ENCODE measurements at regions not wholly inside any gene's neighbourhood (a gene's known extent, or its start where the extent isn't known, plus 50 kb on each side); places are given as distances from the start of the nearest gene placed in this dataset.
"Not testable (repeated sequence)": the region's sequence is repeated elsewhere in the genome, so short reads cannot be mapped to it uniquely, and the experiment has no call there.

DNA sequence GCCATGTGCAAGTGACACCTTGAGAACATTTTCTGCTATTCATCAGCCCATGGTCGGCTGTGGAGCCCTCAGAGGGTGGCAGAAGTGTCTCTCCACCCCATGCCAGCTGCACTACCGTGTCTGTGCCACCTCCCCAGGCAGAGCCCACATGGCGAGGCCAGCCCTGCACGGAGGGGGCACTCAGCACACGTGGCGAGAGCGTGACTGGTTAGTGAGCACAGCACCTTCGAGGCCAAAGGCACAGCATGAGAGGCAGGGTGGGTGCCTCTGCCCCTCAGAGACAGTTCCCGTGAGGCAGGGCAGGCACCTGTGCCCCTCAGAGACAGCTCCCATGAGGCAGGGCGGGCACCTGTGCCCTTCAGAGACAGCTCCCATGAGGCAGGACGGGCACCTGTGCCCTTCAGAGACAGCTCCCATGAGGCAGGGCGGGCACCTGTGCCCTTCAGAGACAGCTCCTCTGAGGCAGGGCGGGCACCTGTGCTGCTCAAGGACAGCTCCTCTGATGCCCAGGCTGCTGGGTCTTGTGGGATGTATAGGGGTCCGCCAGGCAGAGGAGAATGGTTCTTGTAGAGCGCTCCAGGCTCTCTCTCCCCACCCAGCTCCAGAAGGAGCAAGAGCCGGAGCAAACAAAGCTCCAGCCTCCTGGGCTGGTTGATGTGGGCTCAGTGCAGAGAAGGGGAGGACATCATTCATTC lies 179.8 kb upstream of the PPP1R26 start:
- Histone ChIP-seq H3K4me1 (no peaks in the 10 kb centered on the region), H3K27me3 (peaks cover 37% of the 10 kb centered on the region), H3K4me3 (no peak overlapping the region), H3K9me3 (replicated peaks) (no peaks in the 10 kb centered on the region), H3K27ac (no peak overlapping the region), H3K36me3 (no peaks in the 10 kb centered on the region)
- DNase-seq, result no peak

DNA sequence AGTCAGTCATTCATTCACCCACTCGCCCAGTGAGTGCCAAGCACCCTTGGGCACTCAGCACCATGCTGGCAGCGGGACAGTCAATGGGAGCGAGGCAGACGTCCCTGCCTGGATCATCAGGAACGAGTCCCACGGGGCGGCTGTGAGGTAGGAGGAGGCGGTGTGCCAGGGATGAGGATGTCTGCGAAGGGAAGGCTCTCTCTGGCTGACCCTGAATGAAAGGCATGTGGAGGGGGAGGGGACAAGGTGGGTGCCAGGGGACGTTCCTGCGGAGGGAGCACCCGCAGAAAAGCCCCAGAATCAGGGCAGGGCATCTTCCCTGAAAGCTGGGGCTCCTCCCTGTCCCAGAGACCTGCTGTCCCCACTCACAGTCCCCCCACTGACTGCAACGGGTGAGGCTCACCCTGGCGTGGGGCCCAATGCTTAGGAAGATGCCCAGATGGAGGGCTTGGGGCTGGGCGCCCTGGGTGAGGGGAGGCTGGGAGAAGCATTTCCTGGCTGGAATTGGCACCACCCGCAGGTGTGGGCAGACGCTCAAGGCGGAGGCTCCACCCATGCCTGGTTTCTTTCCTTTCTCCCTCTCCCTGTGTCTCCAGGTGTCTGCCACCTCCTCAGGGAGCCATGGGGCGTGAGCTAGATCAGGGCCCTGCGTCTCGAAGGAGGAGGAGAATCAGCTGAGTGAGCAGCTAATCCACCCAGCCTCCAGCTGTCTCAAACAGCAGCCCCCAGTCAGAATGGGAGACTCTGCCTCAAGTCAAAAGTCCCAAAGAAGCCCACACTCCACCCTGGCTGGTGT lies 179.0 kb upstream of the PPP1R26 start:
- Histone ChIP-seq H3K27ac (no peak overlapping the region), H3K4me1 (no peaks in the 10 kb centered on the region), H3K9me3 (replicated peaks) (no peaks in the 10 kb centered on the region), H3K27me3 (peaks cover 37% of the 10 kb centered on the region), H3K36me3 (no peaks in the 10 kb centered on the region), H3K4me3 (no peak overlapping the region)
- DNase-seq, result no peak

DNA sequence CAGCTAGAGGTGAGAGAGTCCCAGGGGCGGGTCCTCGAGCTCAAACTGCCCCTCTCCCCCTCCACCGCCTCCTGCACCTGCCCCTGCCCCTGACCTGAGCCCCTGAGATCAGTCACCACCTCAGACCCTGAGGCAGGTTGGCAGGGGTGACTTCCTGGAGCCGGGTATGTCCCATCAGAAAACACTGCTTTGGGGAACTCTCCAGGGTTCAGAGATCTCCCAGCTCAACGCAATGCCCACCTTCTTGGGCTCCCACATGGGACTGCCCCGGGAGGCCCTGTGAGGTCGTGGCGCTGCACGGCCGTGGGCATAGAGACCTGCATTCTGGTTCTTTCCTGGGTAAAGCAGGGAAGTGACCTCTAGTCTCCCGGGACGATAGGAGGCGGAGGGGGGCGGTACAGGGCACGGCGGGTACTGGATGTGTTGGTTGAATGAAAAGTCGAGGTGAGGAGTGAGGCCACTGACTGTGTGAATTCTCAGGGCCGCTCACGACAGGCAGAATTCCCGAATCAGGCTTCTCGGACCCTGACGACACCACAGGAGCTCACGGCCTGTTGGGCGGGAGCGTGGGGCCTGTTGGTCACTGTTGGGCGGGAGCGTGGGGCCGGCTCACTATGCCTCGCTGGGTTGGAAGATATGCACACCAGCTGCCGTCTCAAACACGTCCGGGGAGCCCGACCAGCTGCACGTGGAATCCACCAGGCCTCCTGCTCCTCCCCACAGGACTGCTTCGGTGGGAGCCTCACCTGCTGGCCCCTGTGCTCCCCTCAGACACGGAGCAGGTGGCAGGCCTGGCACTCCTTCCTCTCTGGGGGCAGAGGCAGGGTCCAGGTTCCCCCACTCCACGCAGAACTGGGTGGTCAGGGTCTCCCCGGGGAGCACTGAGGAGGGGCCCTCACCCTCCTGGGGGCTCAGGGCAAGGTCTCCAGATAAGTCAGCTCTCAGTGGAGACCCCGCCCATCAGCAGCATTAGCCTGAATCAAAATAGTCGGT lies 178.0 kb upstream of the PPP1R26 start:
- no peak overlapping the region for H3K27ac ChIP-seq
- no peaks in the 10 kb centered on the region for H3K9me3 ChIP-seq (replicated peaks)
- H3K4me1 ChIP-seq, result no peaks in the 10 kb centered on the region
- no peak overlapping the region for H3K4me3 ChIP-seq
- H3K27me3 ChIP-seq, result peaks cover 35% of the 10 kb centered on the region
- H3K36me3 ChIP-seq, result no peaks in the 10 kb centered on the region
- no peak for DNase-seq

DNA sequence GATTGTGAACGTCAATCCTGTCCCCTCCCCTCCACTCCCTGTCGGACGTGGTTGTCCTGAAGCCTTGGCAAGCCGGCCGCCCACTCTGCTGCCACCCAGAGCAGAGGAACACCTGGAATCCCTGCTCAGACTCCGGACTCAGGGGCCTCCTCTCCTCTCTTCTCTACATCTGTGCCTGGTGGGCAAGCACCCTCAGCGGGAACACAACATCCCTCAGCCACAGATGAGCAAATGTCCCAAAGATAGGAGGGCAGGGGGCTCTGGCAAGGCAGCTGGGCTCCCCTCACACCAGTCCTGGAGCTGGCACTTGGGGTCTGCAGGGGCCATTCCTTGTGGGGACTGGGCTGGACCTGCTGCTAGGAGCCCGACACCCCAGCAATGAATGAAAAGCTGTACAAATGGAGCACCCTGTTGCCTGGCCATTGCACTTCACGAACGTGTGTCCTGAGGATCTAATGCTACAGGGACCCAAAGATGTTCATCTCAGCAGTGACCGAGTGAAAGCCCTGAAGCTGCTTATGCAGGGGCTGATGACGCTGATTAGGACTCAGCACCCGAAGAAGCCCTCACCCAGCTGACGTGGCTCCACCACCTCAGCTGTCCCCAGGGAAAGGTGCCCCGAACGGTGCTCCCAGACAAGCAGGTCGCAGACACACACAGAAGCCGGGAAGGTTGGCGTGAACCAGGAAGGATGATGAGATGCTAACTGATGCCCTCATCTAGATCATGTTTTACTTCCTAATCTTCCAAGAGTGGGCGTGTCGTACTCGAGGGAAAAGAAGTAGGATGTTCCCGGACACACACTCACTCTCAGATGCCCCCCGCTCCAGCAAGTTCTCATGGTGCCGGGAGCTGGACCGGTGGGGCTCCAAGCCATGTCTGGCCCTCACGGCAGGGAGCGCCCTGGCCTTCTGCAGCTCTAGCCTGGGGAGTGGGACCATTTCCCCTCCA lies 177.0 kb upstream of the PPP1R26 start:
- no peaks in the 10 kb centered on the region for H3K9me3 ChIP-seq (replicated peaks)
- no peak overlapping the region for H3K27ac ChIP-seq
- peaks cover 37% of the 10 kb centered on the region for H3K27me3 ChIP-seq
- H3K36me3 ChIP-seq, result no peaks in the 10 kb centered on the region
- no peak overlapping the region for H3K4me3 ChIP-seq
- DNase-seq, result no peak
- H3K4me1 ChIP-seq, result no peaks in the 10 kb centered on the region

DNA sequence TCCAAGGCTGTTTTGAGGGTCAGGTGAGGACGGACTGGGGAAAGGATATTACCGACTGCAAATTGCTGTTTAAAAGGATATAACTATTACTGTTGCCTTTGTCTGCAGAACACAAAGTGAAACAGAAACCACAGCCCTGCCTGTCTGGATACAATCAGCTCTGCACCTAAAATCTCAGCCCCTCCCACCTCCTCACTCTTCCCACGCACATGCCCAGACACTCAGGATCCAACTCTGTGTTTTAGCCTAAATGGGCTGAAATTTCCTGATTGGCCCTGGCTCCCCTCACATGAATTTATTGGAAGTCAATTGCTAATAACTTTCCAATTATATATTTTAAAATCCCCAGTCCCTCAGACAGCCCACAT lies 176.3 kb upstream of the PPP1R26 start:
- H3K4me3 ChIP-seq, result no peak overlapping the region
- H3K27me3 ChIP-seq, result peaks cover 36% of the 10 kb centered on the region
- no peak overlapping the region for H3K27ac ChIP-seq
- H3K4me1 ChIP-seq, result no peaks in the 10 kb centered on the region
- H3K36me3 ChIP-seq, result no peaks in the 10 kb centered on the region
- no peak for DNase-seq
- H3K9me3 ChIP-seq (replicated peaks), result no peaks in the 10 kb centered on the region

DNA sequence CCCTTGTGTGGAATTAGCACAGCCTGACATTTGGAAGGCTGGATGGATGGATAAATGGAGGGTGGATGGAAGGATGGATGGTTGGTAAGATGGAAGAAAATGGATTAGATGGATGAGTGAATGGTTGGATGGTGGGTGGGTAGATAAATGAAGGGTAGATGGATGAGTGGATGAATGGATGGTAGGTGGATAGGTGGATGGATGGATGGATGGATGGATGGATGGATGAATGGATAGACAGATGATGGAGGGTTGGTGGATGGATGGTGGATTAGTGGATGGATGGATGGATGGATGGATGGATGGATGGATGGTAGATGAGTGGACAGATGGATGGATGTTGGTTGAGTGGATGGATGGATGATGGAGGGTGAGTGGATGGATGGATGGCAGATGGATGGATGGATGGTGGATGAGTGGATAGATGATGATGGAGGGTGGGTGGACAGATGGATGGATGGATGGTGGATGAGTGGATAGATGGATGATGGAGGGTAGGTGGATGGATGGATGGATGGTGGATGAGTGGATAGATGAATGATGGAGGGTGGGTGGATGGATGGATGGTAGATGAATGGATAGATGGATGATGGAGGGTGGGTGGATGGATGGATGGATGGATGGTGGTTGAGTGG lies 175.6 kb upstream of the PPP1R26 start:
- Histone ChIP-seq H3K4me3 (no peak overlapping the region), H3K4me1 (no peaks in the 10 kb centered on the region), H3K27ac (no peak overlapping the region), H3K36me3 (no peaks in the 10 kb centered on the region), H3K9me3 (replicated peaks) (no peaks in the 10 kb centered on the region), H3K27me3 (peaks cover 33% of the 10 kb centered on the region)
- no peak for DNase-seq

DNA sequence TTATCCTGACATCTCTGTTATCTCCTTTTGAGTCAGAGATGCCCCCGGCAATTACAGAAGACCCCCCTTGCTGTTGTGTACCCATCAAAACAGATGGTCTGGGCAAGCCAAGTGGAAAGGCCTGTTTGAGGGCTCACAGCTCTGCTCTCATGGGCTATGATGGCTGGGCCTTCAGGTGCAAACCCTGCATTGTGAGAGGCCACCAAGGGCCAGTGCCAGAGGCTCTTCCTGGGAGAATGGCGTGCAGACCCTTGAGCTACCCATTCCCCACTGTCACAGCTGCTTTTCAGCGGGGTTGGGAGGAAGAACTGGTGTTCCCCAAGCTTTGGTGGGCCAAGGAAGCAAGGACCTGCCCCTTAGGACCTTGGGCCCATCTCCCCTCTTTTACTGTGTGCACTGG lies 174.7 kb upstream of the PPP1R26 start:
- Histone ChIP-seq H3K4me1 (no peaks in the 10 kb centered on the region), H3K27me3 (peaks cover 35% of the 10 kb centered on the region), H3K4me3 (no peak overlapping the region), H3K36me3 (no peaks in the 10 kb centered on the region), H3K9me3 (replicated peaks) (no peaks in the 10 kb centered on the region), H3K27ac (no peak overlapping the region)
- DNase-seq, result no peak

DNA sequence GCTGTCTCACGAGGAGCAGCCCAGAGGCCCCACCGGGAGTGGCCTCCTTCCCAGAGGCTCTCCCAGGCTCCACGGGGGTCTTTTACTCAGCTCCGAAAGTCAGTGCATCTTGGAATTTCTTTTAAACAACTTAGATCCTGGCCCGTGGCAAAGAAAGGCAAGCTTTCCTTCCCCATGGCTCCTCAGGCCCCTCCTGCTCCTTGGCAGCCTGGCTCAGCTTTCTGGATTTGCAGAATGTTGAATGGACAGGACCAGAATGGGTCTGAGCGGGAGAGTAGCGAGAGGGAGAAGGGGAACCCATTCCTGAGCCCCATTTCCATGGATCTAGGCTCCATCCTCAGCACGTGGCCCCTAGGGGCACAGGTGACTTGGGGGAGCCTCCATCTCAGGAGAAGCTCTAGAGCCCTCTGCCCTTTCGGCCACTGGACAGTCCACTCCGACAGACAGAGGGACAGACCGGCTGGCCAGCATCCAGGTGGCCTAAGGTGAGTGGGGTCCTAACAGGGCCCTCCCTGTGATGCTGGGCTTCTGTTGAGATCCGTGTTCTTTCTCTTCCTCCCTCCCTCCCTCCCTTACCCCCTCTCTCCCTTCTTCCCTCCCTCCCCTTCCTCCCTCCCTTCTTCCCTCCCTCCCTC lies 173.9 kb upstream of the PPP1R26 start:
- no peak overlapping the region for H3K4me3 ChIP-seq
- no peaks in the 10 kb centered on the region for H3K36me3 ChIP-seq
- no peak overlapping the region for H3K27ac ChIP-seq
- H3K9me3 ChIP-seq (replicated peaks), result no peaks in the 10 kb centered on the region
- H3K4me1 ChIP-seq, result no peaks in the 10 kb centered on the region
- H3K27me3 ChIP-seq, result peaks cover 35% of the 10 kb centered on the region
- DNase-seq, result no peak

DNA sequence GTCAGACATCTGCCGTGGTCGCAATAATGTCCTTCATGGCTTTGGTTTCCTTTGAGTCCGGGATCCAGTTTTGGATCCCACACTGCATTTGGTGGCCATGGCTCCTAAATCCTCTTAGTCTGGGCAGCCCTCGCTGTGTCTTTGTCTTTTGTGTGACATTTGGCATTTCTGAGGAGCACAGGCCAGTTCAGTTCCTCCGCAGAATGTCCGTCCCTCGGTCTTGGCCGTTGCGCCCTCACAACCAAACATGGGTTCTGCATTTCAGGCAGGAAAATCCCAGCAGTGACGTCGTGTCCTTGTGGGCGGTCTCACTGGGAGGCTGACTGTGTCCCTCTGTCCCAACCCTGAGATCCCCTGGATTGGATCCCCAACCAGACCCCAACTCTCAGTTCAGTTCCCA lies 172.9 kb upstream of the PPP1R26 start:
- Histone ChIP-seq H3K9me3 (replicated peaks) (no peaks in the 10 kb centered on the region), H3K27ac (no peak overlapping the region), H3K27me3 (peaks cover 35% of the 10 kb centered on the region), H3K36me3 (no peaks in the 10 kb centered on the region), H3K4me3 (no peak overlapping the region), H3K4me1 (no peaks in the 10 kb centered on the region)
- no peak for DNase-seq

DNA sequence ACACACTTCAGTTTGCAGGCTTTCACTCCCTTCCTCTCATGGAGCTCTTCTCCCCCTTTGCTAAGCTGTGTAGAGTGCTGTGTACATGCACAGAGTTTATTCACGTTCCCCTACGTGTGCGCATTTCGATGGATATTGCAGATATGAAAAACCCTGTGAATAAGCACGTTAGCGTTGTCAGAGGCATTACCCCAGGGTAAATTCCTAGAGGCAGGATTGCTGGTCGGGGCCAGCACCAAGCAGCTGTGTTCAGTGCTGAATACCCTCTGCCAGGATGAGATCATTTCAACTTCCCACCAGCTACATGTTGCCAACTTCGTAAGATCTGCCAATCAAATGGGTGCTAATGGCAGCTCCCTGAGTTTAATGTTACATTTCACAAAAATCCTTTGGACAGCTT lies 172.3 kb upstream of the PPP1R26 start:
- peaks cover 30% of the 10 kb centered on the region for H3K27me3 ChIP-seq
- no peak overlapping the region for H3K4me3 ChIP-seq
- H3K4me1 ChIP-seq, result no peaks in the 10 kb centered on the region
- no peak for DNase-seq
- no peaks in the 10 kb centered on the region; the same call in 1 of the 2 replicates for H3K9me3 ChIP-seq (replicated peaks)
- H3K36me3 ChIP-seq, result no peaks in the 10 kb centered on the region
- H3K27ac ChIP-seq, result no peak overlapping the region

DNA sequence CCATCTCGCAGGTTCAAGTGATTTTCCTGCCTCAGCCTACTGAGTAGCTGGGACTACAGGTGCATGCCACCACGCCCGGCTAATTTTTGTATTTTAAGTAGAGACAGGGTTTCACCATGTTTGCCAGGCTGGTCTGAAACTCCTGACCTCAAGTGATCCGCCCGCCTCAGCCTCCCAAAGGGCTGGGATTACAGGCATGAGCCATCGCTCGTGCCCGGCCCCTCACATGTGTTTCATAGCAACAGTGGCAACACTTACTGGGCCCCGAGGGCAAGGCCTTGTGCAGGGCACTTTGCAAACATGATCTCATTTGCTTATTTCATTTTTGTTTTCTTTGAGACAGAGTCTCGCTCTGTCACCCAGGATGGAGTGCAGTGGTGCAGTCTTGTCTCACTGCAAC lies 171.7 kb upstream of the PPP1R26 start:
- H3K36me3 ChIP-seq; H3K4me3 ChIP-seq; H3K9me3 ChIP-seq (replicated peaks); H3K4me1 ChIP-seq; DNase-seq; H3K27ac ChIP-seq: not testable (repeated sequence)
- H3K27me3 ChIP-seq, result peaks cover 23% of the 10 kb centered on the region; the same call in 1 of the 2 replicates

DNA sequence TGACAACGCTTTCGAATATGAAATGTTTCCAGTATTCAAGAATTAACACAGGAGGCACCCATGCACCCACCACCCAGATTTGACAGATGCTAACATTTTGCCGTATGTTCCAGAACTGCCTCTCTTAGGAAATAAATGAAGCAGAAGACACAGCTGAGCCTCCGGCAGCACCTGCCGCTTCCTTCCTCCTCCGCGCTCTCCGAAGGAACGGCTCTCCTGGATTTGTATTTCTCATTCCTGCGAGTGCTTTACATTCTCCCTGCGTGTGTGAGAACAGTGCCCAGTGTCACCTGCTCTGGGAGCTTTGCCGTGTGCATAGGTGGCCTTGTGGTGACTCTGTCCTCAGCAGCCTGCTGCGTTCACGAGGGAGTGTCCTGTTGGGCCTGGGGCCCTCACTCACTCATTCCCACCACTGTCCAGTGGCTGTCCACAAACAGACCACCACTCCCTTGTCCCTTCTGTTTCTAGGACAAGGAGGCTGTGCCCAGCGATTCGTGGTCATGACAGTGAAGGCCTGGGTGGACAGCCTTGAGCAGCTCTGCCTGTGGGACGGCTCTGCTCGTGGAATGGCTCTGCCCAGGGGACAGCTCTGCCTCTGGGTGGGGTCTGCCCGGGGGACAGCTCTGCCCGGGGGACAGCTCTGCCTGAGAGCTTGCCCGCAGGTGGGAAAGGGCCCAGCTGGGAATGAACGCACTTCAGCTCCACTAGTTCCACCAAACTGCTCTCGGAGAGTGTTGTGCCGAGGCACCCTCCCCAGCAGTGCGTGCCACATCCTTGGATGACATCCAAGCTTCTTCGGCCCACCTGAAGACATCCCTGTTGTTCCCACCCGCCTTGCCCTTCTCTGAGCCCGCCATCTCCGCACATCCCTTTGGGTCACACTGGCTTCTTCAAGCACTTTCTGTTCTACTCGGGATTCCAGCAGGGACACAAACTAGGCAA lies 170.5 kb upstream of the PPP1R26 start:
- no peak for DNase-seq
- Histone ChIP-seq H3K4me3 (no peak overlapping the region), H3K27me3 (peaks cover 23% of the 10 kb centered on the region; the same call in 1 of the 2 replicates), H3K36me3 (no peaks in the 10 kb centered on the region), H3K27ac (no peak overlapping the region), H3K9me3 (replicated peaks) (no peaks in the 10 kb centered on the region; the same call in 1 of the 2 replicates), H3K4me1 (no peaks in the 10 kb centered on the region)
